ENCODE measurements at regions not wholly inside any gene's neighbourhood (a gene's known extent, or its start where the extent isn't known, plus 50 kb on each side); places are given as distances from the start of the nearest gene placed in this dataset.

GRCh38 chr1:105102371-105102770 lies 1352.7 kb downstream of the AMY1C start:
- TF ChIP-seq POLR2AphosphoS5 (IDR thresholded peaks at IDR 0.05) (no peak), CTCF (IDR thresholded peaks at IDR 0.05) (no peak), POLR2A (IDR thresholded peaks at IDR 0.05) (no peak)
